BE2C (cell line): ENCODE measurements at regions not wholly inside any gene's neighbourhood (a gene's known extent, or its start where the extent isn't known, plus 50 kb on each side); places are given as distances from the start of the nearest gene placed in this dataset.

Experiments used
- DNase-seq: peaks from one replicate; pipeline ENCODE4 v3.0.0-alpha.2; 2020
- H3K27me3 ChIP-seq: fragments of 250-450 bp; sonication (Bioruptor Pico); 2 replicates; pipeline ENCODE4 v1.5.1; 2020; ENCODE audit warnings: mild to moderate bottlenecking
- H3K36me3 ChIP-seq: fragments of 250-450 bp; sonication (Bioruptor Pico); 2 replicates; pipeline ENCODE4 v1.5.1; 2020; ENCODE audit warnings: mild to moderate bottlenecking
- H3K4me1 ChIP-seq: fragments of 250-450 bp; sonication (Bioruptor Pico); 2 replicates; pipeline ENCODE4 v1.5.1; 2020
- H3K4me3 ChIP-seq: 2 replicates; pipeline ENCODE4 v1.5.1; 2011; ENCODE audit warnings: low read depth, low read length
- H3K9me3 ChIP-seq: fragments of 250-450 bp; sonication (Bioruptor Pico); 2 replicates; pipeline ENCODE4 v1.5.1; 2020
- CTCF ChIP-seq: IDR thresholded peaks from 2 replicates; pipeline ENCODE4 v1.5.1; 2012; ENCODE audit warnings: mild to moderate bottlenecking, low read depth, low read length

DNA sequence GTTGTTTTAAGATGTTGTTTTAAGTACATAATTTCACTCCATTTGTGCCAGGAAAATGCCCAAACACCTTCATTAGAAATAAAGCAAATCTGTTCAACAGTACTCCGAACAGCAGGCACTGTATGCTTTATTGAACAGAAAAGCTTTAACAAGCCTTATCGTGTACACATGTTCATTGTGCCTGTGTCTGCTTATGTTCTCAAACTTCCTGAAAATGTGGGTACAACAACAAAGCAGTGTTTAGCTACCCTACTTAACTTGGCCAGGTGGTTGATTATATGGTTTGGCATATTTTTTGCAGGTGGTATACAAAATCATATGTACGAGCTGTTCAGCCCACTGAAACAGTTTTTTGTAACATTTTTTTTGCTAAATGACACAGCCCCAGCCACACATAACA is 718.0 kb downstream of the DACH1 start:
- Histone ChIP-seq H3K9me3 (no peaks in the 10 kb centered on the region), H3K27me3 (no peaks in the 10 kb centered on the region), H3K36me3 (no peaks in the 10 kb centered on the region), H3K4me3 (no peak overlapping the region), H3K4me1 (peaks cover 9% of the 10 kb centered on the region; the same call in 1 of the 2 replicates)
- TF ChIP-seq CTCF, result no peak
- DNase-seq, result no peak

DNA sequence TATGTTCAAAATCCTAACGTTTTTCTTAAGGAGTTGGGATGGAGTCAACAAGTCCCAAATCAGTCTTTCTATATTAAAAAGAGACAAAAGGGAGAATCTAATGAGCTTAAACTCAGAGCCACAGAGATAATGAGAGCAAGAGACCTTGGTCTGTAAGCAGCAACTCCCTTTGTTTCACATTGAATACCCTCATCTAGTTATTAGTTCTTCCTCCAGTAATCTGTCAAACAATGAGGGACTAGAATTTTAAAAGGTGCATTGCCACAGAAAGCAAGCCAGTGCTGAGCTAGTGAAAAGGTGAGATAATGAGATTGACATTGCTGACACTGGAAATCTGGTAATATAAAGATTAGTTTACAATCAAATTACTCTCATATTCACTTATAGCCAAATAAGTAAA is 718.6 kb downstream of the DACH1 start:
- no peak for TF ChIP-seq CTCF
- Histone ChIP-seq H3K4me3 (no peak overlapping the region), H3K9me3 (no peaks in the 10 kb centered on the region), H3K36me3 (no peaks in the 10 kb centered on the region), H3K27me3 (no peaks in the 10 kb centered on the region), H3K4me1 (peaks cover 9% of the 10 kb centered on the region; the same call in 1 of the 2 replicates)
- DNase-seq, result no peak

- Histone ChIP-seq H3K9me3 (no peaks in the 10 kb centered on the region), H3K36me3 (no peaks in the 10 kb centered on the region), H3K27me3 (no peaks in the 10 kb centered on the region), H3K4me3 (no peak overlapping the region), H3K4me1 (peaks cover 9% of the 10 kb centered on the region; the same call in 1 of the 2 replicates)
- DNase-seq, result no peak
- TF ChIP-seq CTCF, result no peak
These were observed 722.1 kb downstream of the DACH1 start for GRCh38 chr13:71144883-71145282.

- no peaks in the 10 kb centered on the region for H3K4me1 ChIP-seq
- H3K4me3 ChIP-seq, result no peak overlapping the region
- no peaks in the 10 kb centered on the region for H3K9me3 ChIP-seq
- no peak for TF ChIP-seq CTCF
- DNase-seq, result no peak
- no peaks in the 10 kb centered on the region for H3K27me3 ChIP-seq
- no peaks in the 10 kb centered on the region for H3K36me3 ChIP-seq
These were observed 729.9 kb downstream of the DACH1 start for GRCh38 chr13:71137101-71137500.

GRCh38 chr13:71124230-71124629 is 742.8 kb downstream of the DACH1 start:
- TF ChIP-seq CTCF, result no peak
- no peaks in the 10 kb centered on the region for H3K9me3 ChIP-seq
- no peaks in the 10 kb centered on the region for H3K4me1 ChIP-seq
- H3K36me3 ChIP-seq, result no peaks in the 10 kb centered on the region
- no peaks in the 10 kb centered on the region for H3K27me3 ChIP-seq
- no peak for DNase-seq
- no peak overlapping the region for H3K4me3 ChIP-seq

GRCh38 chr13:71118779-71119364 is 748.1 kb downstream of the DACH1 start:
- Histone ChIP-seq H3K9me3 (no peaks in the 10 kb centered on the region), H3K36me3 (no peaks in the 10 kb centered on the region), H3K4me3 (no peak overlapping the region), H3K27me3 (no peaks in the 10 kb centered on the region), H3K4me1 (no peaks in the 10 kb centered on the region)
- TF ChIP-seq CTCF, result no peak
- DNase-seq, result no peak
